ENCODE measurements at regions not wholly inside any gene's neighbourhood (a gene's known extent, or its start where the extent isn't known, plus 50 kb on each side); places are given as distances from the start of the nearest gene placed in this dataset.

DNA sequence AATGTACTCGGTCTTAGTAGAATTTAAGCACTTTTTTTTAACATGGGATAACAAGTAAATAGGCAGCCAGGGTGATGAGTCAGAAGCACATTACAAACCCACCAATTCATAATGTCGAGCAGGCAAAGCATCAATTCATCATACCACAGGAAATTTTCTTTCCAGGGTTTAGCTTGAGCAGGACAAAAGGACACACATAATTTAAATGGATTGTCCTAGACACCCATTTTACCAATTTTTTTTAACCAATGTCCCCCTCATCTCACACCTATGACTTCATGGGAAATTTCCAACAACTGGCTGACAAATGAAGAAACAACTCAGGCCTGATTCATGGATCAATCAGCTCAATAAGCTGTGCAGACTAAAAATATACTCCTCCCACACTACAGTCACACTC is 58.8 kb upstream of the FOXG1 start:
- TF ChIP-seq POLR2A (IDR thresholded peaks at IDR 0.05), result no peak
- TF ChIP-seq, protein P1, sequence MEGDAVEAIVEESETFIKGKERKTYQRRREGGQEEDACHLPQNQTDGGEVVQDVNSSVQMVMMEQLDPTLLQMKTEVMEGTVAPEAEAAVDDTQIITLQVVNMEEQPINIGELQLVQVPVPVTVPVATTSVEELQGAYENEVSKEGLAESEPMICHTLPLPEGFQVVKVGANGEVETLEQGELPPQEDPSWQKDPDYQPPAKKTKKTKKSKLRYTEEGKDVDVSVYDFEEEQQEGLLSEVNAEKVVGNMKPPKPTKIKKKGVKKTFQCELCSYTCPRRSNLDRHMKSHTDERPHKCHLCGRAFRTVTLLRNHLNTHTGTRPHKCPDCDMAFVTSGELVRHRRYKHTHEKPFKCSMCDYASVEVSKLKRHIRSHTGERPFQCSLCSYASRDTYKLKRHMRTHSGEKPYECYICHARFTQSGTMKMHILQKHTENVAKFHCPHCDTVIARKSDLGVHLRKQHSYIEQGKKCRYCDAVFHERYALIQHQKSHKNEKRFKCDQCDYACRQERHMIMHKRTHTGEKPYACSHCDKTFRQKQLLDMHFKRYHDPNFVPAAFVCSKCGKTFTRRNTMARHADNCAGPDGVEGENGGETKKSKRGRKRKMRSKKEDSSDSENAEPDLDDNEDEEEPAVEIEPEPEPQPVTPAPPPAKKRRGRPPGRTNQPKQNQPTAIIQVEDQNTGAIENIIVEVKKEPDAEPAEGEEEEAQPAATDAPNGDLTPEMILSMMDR (IDR thresholded peaks at IDR 0.05), result no peak
